Erythroblast (primary cell): ENCODE measurements at regions not wholly inside any gene's neighbourhood (a gene's known extent, or its start where the extent isn't known, plus 50 kb on each side); places are given as distances from the start of the nearest gene placed in this dataset.

Experiments
- GATA1 ChIP-seq: IDR thresholded peaks from 2 replicates; pipeline ENCODE4 v1.6.1; 2011; ENCODE audit warnings: low read depth, mild to moderate bottlenecking, control low read depth, low read length, moderate library complexity
- POLR2A ChIP-seq: IDR thresholded peaks from 2 replicates; pipeline ENCODE4 v1.6.1; 2011; ENCODE audit warnings: mild to moderate bottlenecking, low read length

GRCh38 chr11:90849312-90849711, 626.5 kb upstream of the CHORDC1 start:
- TF ChIP-seq POLR2A, result no peak
- TF ChIP-seq GATA1, result no peak
